Activated effector memory CD4-positive, alpha-beta T cell treated with anti-CD3 and anti-CD28 coated beads, Interleukin-2, amount 50 U/mL, for 16 hours (primary cell): ENCODE measurements at regions not wholly inside any gene's neighbourhood (a gene's known extent, or its start where the extent isn't known, plus 50 kb on each side); places are given as distances from the start of the nearest gene placed in this dataset.
"Not testable (repeated sequence)": the region's sequence is repeated elsewhere in the genome, so short reads cannot be mapped to it uniquely, and the experiment has no call there.

Experiments used
- DNase-seq: peaks from one replicate; pipeline ENCODE4 v3.0.0-alpha.2; 2020

GRCh38 chr12:124471828-124472227 is 95.6 kb downstream of the NCOR2 start:
- no peak for DNase-seq

DNA sequence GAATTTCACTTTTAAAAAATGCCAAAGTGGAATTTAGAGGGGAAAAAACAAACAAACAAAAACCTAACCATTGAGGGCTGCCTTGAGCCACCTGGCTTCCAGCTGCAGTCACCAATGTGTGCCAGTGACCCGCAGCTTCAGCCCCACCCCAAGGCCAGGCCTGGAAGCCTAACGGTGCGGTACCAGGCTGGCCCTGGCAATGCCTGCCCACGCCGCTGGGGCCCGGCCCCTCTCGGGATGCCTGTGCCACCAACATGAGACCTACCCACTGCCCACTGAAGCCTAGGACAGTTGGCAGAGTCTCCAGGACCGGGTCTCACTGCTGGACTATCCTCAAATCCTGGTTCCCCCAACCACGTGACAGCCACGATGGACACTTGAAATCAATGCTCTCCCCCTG is 96.6 kb downstream of the NCOR2 start:
- DNase-seq, result no peak

GRCh38 chr12:124470139-124470538 is 97.3 kb downstream of the NCOR2 start:
- no peak for DNase-seq

- peak; percentile 74 for DNase-seq
Observed at GRCh38 chr12:124469193-124469888, 98.1 kb downstream of the NCOR2 start.

- not testable (repeated sequence) for DNase-seq
Observed at GRCh38 chr12:124467549-124467948, 99.9 kb downstream of the NCOR2 start.

- peak; percentile 95 for DNase-seq
Observed at GRCh38 chr12:124466216-124467128, 100.9 kb downstream of the NCOR2 start.

- DNase-seq, result no peak
Observed at GRCh38 chr12:124465473-124465872, 101.9 kb downstream of the NCOR2 start.

GRCh38 chr12:124464830-124465229 is 102.6 kb downstream of the NCOR2 start:
- no peak for DNase-seq

DNA sequence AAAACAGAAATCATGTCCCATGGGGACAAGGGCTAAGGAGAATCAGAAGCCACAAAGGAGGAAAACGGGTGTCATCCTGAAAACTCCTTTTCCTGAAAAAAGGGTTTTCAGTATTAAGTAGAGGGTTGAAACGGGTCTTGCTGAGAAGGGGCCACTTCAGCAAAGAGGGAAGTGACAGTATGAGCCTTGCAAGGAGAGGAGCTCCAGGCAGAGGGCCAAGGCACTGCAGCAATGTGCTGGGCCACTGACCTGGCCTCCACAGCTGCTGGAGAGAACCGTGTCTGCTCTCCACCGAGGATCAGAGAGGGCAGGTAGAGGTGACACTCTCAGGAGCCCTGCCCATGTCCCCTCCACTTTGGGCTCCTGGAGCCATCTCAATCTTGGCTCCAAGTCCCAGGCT is 103.3 kb downstream of the NCOR2 start:
- no peak for DNase-seq

GRCh38 chr12:124463341-124463921 is 104.0 kb downstream of the NCOR2 start:
- no peak for DNase-seq

GRCh38 chr12:124462750-124463149 is 104.7 kb downstream of the NCOR2 start:
- no peak for DNase-seq

DNA sequence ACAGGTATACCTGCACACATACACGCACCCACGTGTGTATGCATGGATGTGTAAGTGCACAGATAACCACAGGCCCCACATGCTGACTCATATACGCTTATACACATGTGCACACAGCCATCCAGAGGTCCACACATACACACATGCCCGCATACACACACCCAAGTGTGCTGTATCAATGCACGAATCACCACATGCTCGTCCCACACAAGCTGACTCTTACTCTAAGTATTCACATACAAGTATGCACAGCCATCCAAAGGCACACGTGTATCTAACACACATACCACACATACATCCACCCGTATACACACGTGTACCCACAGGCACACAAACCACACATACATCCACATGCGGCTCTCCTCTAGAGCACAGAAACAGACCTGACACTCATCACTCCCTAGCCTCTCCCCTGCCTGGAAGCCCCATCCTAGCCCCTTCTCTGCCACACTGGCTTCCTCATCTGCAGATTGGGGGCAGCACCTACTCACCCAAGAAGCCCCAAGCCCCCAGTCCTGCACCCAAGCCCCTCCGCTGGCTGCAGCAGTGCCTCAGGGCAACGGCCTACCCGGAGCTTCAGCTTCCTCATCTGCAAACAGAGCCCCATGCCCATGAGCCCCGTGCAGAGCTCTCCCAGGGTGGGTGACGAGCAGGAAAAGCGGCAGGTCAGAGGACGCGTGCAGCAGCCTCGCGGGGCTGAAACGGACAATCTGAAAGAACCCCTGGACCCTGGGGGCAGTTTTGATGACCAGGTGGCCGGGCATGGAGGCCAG is 105.4 kb downstream of the NCOR2 start:
- no peak for DNase-seq

DNA sequence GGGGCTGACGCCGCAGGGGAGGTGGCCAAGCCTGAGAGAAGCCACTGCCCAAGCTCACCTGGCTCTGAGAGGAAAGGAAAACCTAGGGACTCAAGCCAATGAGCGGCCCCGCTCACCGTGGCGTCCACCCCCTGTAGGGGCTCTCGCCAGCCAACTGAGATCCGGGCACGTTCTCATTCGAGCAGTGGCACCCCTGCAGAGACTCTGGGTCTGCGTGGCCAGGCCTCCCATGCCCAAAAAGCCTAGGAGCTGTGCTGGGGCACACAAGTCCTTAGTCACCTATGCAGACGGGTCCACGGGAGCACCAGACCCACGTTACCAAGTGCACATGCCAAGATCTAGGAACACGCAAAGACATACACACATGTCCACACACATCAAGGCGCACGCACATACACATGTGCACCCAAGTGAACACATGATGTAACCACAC is 106.2 kb downstream of the NCOR2 start:
- no peak for DNase-seq

GRCh38 chr12:124460771-124461170 is 106.6 kb downstream of the NCOR2 start:
- no peak for DNase-seq

DNA sequence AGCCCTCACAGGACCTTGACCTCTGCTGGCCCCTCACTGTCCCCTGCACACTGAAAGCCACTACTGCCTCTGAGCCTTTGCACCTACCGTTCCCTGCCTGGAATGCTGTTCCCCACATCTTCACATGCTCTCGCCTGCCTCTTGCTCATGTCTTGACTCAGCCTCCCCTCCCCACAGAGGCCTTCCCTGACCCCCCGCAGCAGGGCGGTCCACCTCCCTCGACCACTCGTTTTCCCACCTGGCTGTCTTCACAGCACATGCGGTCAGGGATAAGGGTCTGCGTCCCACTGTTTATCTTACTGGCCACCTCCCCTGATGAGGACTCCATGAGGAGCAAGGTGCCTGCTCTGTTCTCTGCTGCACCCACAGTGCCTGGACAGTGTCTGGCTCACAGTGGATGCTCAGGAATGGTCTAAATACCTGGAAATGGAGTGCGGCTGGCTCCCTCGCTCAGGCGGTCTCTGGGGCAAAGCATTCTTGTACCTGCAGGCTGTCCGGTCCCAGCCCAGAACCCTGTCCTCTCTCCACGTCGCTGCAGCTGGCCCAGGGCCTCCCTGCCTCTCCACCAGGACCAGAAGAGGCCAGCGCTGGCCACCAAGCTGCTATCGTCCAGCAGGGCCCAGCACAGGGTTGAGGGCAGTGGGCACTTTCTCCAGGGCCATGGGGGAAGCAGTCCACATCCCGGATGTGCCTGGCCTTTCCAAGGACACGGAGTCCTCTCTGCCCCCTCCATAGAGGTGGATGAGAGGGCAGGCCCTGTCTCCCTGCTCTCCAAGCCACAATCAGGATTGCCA is 107.4 kb downstream of the NCOR2 start:
- no peak for DNase-seq

GRCh38 chr12:124458992-124459851 is 108.2 kb downstream of the NCOR2 start:
- no peak for DNase-seq

GRCh38 chr12:124458220-124458991 is 109.0 kb downstream of the NCOR2 start:
- DNase-seq, result no peak

- peak; percentile 84 for DNase-seq
Observed at GRCh38 chr12:124457287-124458219, 109.9 kb downstream of the NCOR2 start.

- peak; percentile 79 for DNase-seq
Observed at GRCh38 chr12:124456652-124457152, 110.7 kb downstream of the NCOR2 start.
